ENCODE measurements at regions not wholly inside any gene's neighbourhood (a gene's known extent, or its start where the extent isn't known, plus 50 kb on each side); places are given as distances from the start of the nearest gene placed in this dataset.

DNA sequence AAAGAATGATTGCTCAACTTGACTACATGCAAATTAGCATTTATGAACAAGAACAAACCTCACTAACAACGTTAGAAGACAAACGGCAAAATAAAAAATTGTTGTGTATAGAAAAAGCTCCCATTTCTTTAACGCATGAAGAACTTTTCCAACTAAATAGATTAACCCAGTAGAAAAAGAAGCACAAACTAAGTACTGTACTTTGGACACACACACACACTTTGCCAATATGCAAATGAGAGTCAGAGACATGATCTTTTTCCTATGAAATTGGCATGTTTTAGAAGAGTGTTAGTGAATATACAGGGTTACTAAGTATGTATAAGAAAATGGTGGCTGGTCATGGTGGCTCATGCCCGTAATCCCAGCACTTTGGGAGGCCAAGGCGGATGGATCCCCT, 355.6 kb downstream of the SH2D4B start:
- H2BK20ac ChIP-seq (ENCODE audit: low read length): no peak overlapping the region; the same call in 1 of the 2 replicates
- H2AFZ ChIP-seq (ENCODE audit: low read length): no peak overlapping the region

More for the DNA sequence above, 355.6 kb downstream of the SH2D4B start:
- no peak overlapping the region for H3K23ac ChIP-seq (ENCODE audit: insufficient read length)
- H2BK5ac ChIP-seq (ENCODE audit: low read depth, low read length): no peak overlapping the region
- H2BK15ac ChIP-seq (ENCODE audit: low read length): no peak overlapping the region
- H4K5ac ChIP-seq (ENCODE audit: insufficient read length, low read depth, low read length): no peak overlapping the region
- H3K4me2 ChIP-seq (ENCODE audit: insufficient read depth in 1 of 2, low read depth in 2 of 2, low read length in 2 of 2): no peak overlapping the region
- no peaks in the 10 kb centered on the region for H4K20me1 ChIP-seq (replicated peaks in 1 of 2; ENCODE audit: control insufficient read depth in 1 of 2, insufficient read depth in 2 of 2, low read length in 2 of 2)
- H3K4me3 ChIP-seq (ENCODE audit: extremely low read depth in 1 of 4, insufficient read depth in 2 of 4, low read depth in 3 of 4, low read length in 4 of 4): no peak overlapping the region
- no peak overlapping the region; a peak in 1 of 7 replicates for H3K9ac ChIP-seq (replicated peaks in 1 of 4; ENCODE audit: extremely low read depth in 1 of 4, low read depth in 3 of 4, low read length in 3 of 4)
- no peak overlapping the region for H3K4ac ChIP-seq (replicated peaks; ENCODE audit: insufficient read length, low read depth, low read length)
- H3K36me3 ChIP-seq (ENCODE audit: control insufficient read depth in 2 of 4, insufficient read depth in 4 of 4, low read length in 3 of 4): no peaks in the 10 kb centered on the region
- no peak overlapping the region for H3K27ac ChIP-seq (ENCODE audit: low read depth, low read length)
- H3K14ac ChIP-seq (ENCODE audit: insufficient read length): no peak overlapping the region
- DNase-seq (ENCODE audit: low read depth in 1 of 2, low spot score in 2 of 2) (no peak), FAIRE-seq (no peak)
- no peak overlapping the region for H4K8ac ChIP-seq (ENCODE audit: extremely low read depth, insufficient read depth, low read length)
- CTCF ChIA-PET (ENCODE audit: partially characterized antibody): interaction anchor here (5.3 to 5.4 kb wide), 2 partner anchors 32 to 38 kb away, joined by 29 to 30 read pairs; no protein-coding TSS in a partner anchor
- no peak overlapping the region for H3K56ac ChIP-seq (replicated peaks; ENCODE audit: insufficient read length, low read depth, low read length)
- 84% methylated on average over 5 of the region's 5 CpGs; no CpG with 5 or more reads in 1 of the 2 experiments for WGBS, 2 experiments (ENCODE audit: extremely low coverage in 1 of 2, insufficient coverage in 1 of 2, insufficient read length in 1 of 2, insufficient replicate concordance in 2 of 2, low coverage in 1 of 2, low lambda C conversion rate in 2 of 2, missing lambda C conversion rate in 1 of 2)
- H2BK12ac ChIP-seq (ENCODE audit: low read depth, low read length): no peak overlapping the region
- no peak overlapping the region for H4K91ac ChIP-seq (replicated peaks; ENCODE audit: insufficient read length, low read length)
- H3K4me1 ChIP-seq (replicated peaks in 1 of 4; ENCODE audit: control insufficient read depth in 3 of 4, insufficient read depth in 4 of 4, low read length in 3 of 4): peaks cover 9 to 24% (median 16%) of the 10 kb centered on the region in 4 experiments
- TF ChIP-seq CHD2 (IDR thresholded peaks at IDR 0.05; ENCODE audit: low read length) (no peak), FOSL1 (IDR thresholded peaks at IDR 0.05; ENCODE audit: insufficient read depth, low read depth, low read length) (no peak), TAF7 (optimal IDR thresholded peaks at IDR 0.05; ENCODE audit: borderline replicate concordance, low read depth, low read length) (no peak), BACH1 (IDR thresholded peaks at IDR 0.05; ENCODE audit: low read length) (no peak), KDM4A (IDR thresholded peaks at IDR 0.05; ENCODE audit: low read depth, low read length, severe bottlenecking) (no peak), EP300 (IDR thresholded peaks at IDR 0.05; ENCODE audit: borderline replicate concordance in 1 of 2, low read depth in 2 of 2, low read length in 2 of 2) (no peak), GTF2F1 (IDR thresholded peaks at IDR 0.05; ENCODE audit: borderline replicate concordance, low read depth, low read length) (no peak), CTBP2 (IDR thresholded peaks at IDR 0.05; ENCODE audit: borderline replicate concordance, insufficient read depth, insufficient read length, low read length) (no peak), HDAC2 (IDR thresholded peaks at IDR 0.05; ENCODE audit: borderline replicate concordance in 1 of 2, low read depth in 2 of 2, low read length in 2 of 2) (no peak), RAD21 (IDR thresholded peaks at IDR 0.05 in 1 of 2, conservative IDR thresholded peaks at IDR 0.05 in 1 of 2; ENCODE audit: low read depth in 2 of 2, low read length in 2 of 2) (no peak), CBX8 (IDR thresholded peaks at IDR 0.05; ENCODE audit: borderline replicate concordance, low read depth, low read length) (no peak)
- no peak overlapping the region for H2AK5ac ChIP-seq (ENCODE audit: low read depth, low read length)
- POLR2A ChIA-PET (ENCODE audit: partially characterized antibody): interaction anchor here (0.6 to 0.9 kb wide), 2 partner anchors 13 to 23 kb away, joined by 3 to 6 read pairs; no protein-coding TSS in a partner anchor
- H3K79me1 ChIP-seq (ENCODE audit: low read depth, low read length): no peaks in the 10 kb centered on the region
- no peaks in the 10 kb centered on the region; a peak in 1 of 4 replicates for H3K9me3 ChIP-seq (ENCODE audit: insufficient read depth in 2 of 2, low read depth in 1 of 2, low read length in 1 of 2)
- H3K79me2 ChIP-seq (ENCODE audit: control insufficient read depth in 1 of 2, insufficient read depth in 2 of 2, low read length in 2 of 2): no peaks in the 10 kb centered on the region
- no peak overlapping the region for H3K18ac ChIP-seq (ENCODE audit: extremely low read depth, low read length)
- H3K23me2 ChIP-seq (ENCODE audit: low read depth, low read length): peaks cover 6% of the 10 kb centered on the region; the same call in 1 of the 2 replicates
- no peak overlapping the region for H2BK120ac ChIP-seq (replicated peaks; ENCODE audit: low read depth, low read length)
- H3K27me3 ChIP-seq (replicated peaks in 1 of 4; ENCODE audit: control insufficient read depth in 3 of 4, extremely low read depth in 1 of 4, insufficient read depth in 3 of 4, low read length in 3 of 4): peaks cover 11 to 58% (median 42%) of the 10 kb centered on the region in 4 experiments
